Liver (tissue), 8 donors: ENCODE measurements at regions not wholly inside any gene's neighbourhood (a gene's known extent, or its start where the extent isn't known, plus 50 kb on each side); places are given as distances from the start of the nearest gene placed in this dataset.

Experiments
- DNase-seq: peaks from one replicate; pipeline ENCODE4 v3.0.0-alpha.2; 2017; ENCODE audit warnings: low spot score
- H3K27ac ChIP-seq, 2 donors: one replicate each; pipeline ENCODE4 v1.7.0; 2013; ENCODE audit warnings: inconsistent platforms in 2 of 2, low read length in 2 of 2, control low read depth in 1 of 2, low read depth in 1 of 2, mild to moderate bottlenecking in 1 of 2
- H3K27me3 ChIP-seq, 4 donors: one replicate each; pipeline versions ENCODE4 v1.6.1 to v1.7.0; 2013; ENCODE audit warnings: low read length in 3 of 4, inconsistent platforms in 1 of 4, mild to moderate bottlenecking in 1 of 4, moderate library complexity in 1 of 4; ENCODE audit not compliant: control insufficient read depth in 4 of 4, insufficient read depth in 4 of 4
- H3K36me3 ChIP-seq, 4 donors: one replicate each; pipeline versions ENCODE4 v1.6.1 to v1.7.0; 2013; ENCODE audit warnings: low read length in 3 of 4, mild to moderate bottlenecking in 3 of 4, low read depth in 1 of 4, moderate library complexity in 1 of 4; ENCODE audit not compliant: control insufficient read depth in 4 of 4, insufficient read depth in 3 of 4
- H3K4me1 ChIP-seq, 4 donors: one replicate each; pipeline versions ENCODE4 v1.6.1 to v1.7.0; 2013; ENCODE audit warnings: low read length in 3 of 4, mild to moderate bottlenecking in 3 of 4, moderate library complexity in 1 of 4; ENCODE audit not compliant: control insufficient read depth in 4 of 4, insufficient read depth in 4 of 4
- H3K4me3 ChIP-seq, 3 donors: one replicate each; pipeline versions ENCODE4 v1.6.1 to v1.7.0; 2013; ENCODE audit warnings: low read length in 3 of 3, control low read depth in 1 of 3, low read depth in 1 of 3, mild to moderate bottlenecking in 1 of 3
- H3K9ac ChIP-seq, 2 donors: one replicate each; pipeline ENCODE4 v1.7.0; 2013; ENCODE audit warnings: low read length in 2 of 2, mild to moderate bottlenecking in 2 of 2, moderate library complexity in 2 of 2, control low read depth in 1 of 2, low read depth in 1 of 2
- H3K9me3 ChIP-seq, 4 donors: one replicate each; pipeline versions ENCODE4 v1.6.1 to v1.7.0; 2013; ENCODE audit warnings: low read length in 3 of 4; ENCODE audit not compliant: control insufficient read depth in 4 of 4
- EGR1 ChIP-seq, 2 donors: IDR thresholded peaks; 2 replicates each; pipeline ENCODE4 v1.6.1; 2016 to 2018; ENCODE audit warnings: antibody characterized with exemption in 2 of 2, low read depth in 2 of 2
- FOXA1 ChIP-seq: IDR thresholded peaks from 2 replicates; pipeline ENCODE4 v1.6.1; 2016; ENCODE audit warnings: antibody characterized with exemption
- FOXA2 ChIP-seq: IDR thresholded peaks from 2 replicates; pipeline ENCODE4 v1.6.1; 2016; ENCODE audit warnings: antibody characterized with exemption
- GABPA ChIP-seq, 2 donors: IDR thresholded peaks in 1 of 2; conservative IDR thresholded peaks in 1 of 2; 2 replicates each; pipeline ENCODE4 v1.6.1; 2016; ENCODE audit warnings: antibody characterized with exemption in 2 of 2, mild to moderate bottlenecking in 1 of 2, moderate library complexity in 1 of 2
- HNF4G ChIP-seq: IDR thresholded peaks from 2 replicates; pipeline ENCODE4 v1.6.1; 2016; ENCODE audit warnings: antibody characterized with exemption
- JUND ChIP-seq, 2 donors: IDR thresholded peaks; 2 replicates each; pipeline ENCODE4 v1.6.1; 2016; ENCODE audit warnings: antibody characterized with exemption in 2 of 2
- NR2F2 ChIP-seq: IDR thresholded peaks from 2 replicates; pipeline ENCODE4 v1.6.1; 2016; ENCODE audit warnings: antibody characterized with exemption
- RAD21 ChIP-seq, 2 donors: IDR thresholded peaks; 2 replicates each; pipeline ENCODE4 v1.6.1; 2016; ENCODE audit warnings: antibody characterized with exemption in 2 of 2, mild to moderate bottlenecking in 2 of 2
- RXRA ChIP-seq, 2 donors: IDR thresholded peaks; 2 replicates each; pipeline ENCODE4 v1.6.1; 2017 to 2018; ENCODE audit warnings: antibody characterized with exemption in 2 of 2, mild to moderate bottlenecking in 1 of 2
- SP1 ChIP-seq: IDR thresholded peaks from 2 replicates; pipeline ENCODE4 v1.6.1; 2018; ENCODE audit warnings: antibody characterized with exemption, mild to moderate bottlenecking
- TAF1 ChIP-seq: conservative IDR thresholded peaks from 2 replicates; pipeline ENCODE4 v1.6.1; 2016; ENCODE audit warnings: antibody characterized with exemption, mild to moderate bottlenecking
- YY1 ChIP-seq: IDR thresholded peaks from 2 replicates; pipeline ENCODE4 v1.6.1; 2016; ENCODE audit warnings: antibody characterized with exemption, mild to moderate bottlenecking
- WGBS: extraction: QIAGEN DNeasy Blood & Tissue Kit; methylation state at CpG from one replicate; pipeline ENCODE4 v1.1.7; 2013; 5-methylcytosine and 5-hydroxymethylcytosine counted together
- TF ChIP-seq, protein P1 (sequence below): IDR thresholded peaks from 2 replicates; pipeline ENCODE4 v1.6.1; 2016; ENCODE audit warnings: antibody characterized with exemption
- TF ChIP-seq, protein P2 (sequence below): fragments of 150-350 bp; IDR thresholded peaks from 2 replicates; pipeline ENCODE4 v1.5.1; 2017; ENCODE audit warnings: improper control_type of control experiment, low read depth, low read length; ENCODE audit not compliant: missing input control
- TF ChIP-seq, protein P3 (sequence below): IDR thresholded peaks from 2 replicates; pipeline ENCODE4 v1.6.1; 2016; ENCODE audit warnings: antibody characterized with exemption
- TF ChIP-seq, protein P4 (sequence below): IDR thresholded peaks from 2 replicates; pipeline ENCODE4 v1.6.1; 2016; ENCODE audit warnings: antibody characterized with exemption, mild to moderate bottlenecking
- TF ChIP-seq, protein P5 (sequence below): IDR thresholded peaks from 2 replicates; pipeline ENCODE4 v1.6.1; 2016; ENCODE audit warnings: antibody characterized with exemption
- donor health status: healthy.
- donor health status: healthy.
- donor health status: healthy.
- donor health status: healthy.
- donor health status: healthy.

DNA sequence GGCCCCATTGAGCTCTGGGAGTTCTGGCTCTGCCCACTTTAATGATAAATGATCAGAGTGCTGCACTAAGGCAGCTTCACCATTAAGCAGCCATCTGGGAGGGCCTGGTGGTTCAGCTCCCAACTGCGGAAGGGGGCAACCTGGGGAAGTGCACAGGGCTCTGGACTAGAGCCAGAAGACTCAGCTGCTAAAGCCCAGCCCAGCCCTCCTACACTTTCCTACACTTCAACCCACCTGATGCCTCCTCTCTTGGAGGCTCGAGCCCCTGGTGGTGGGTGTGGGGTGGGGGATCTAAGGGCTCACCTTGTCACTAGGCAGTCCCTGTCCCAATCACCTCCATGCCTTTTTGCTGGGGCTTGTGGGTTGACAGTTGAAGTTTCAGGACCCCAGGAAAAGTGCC is 60.6 kb upstream of the ANTXRL start:
- Histone ChIP-seq H3K4me1 (no peaks in the 10 kb centered on the region), H3K27ac (no peak overlapping the region), H3K36me3 (no peaks in the 10 kb centered on the region), H3K9me3 (no peaks in the 10 kb centered on the region), H3K9ac (no peak overlapping the region), H3K27me3 (no peaks in the 10 kb centered on the region), H3K4me3 (no peak overlapping the region)
- TF ChIP-seq GABPA (IDR thresholded peaks at IDR 0.05 in 1 of 2, conservative IDR thresholded peaks at IDR 0.05 in 1 of 2) (no peak), HNF4G (no peak)
- WGBS: 80% methylated on average over 2 of the region's 2 CpGs
- DNase-seq: peak; percentile 30

DNA sequence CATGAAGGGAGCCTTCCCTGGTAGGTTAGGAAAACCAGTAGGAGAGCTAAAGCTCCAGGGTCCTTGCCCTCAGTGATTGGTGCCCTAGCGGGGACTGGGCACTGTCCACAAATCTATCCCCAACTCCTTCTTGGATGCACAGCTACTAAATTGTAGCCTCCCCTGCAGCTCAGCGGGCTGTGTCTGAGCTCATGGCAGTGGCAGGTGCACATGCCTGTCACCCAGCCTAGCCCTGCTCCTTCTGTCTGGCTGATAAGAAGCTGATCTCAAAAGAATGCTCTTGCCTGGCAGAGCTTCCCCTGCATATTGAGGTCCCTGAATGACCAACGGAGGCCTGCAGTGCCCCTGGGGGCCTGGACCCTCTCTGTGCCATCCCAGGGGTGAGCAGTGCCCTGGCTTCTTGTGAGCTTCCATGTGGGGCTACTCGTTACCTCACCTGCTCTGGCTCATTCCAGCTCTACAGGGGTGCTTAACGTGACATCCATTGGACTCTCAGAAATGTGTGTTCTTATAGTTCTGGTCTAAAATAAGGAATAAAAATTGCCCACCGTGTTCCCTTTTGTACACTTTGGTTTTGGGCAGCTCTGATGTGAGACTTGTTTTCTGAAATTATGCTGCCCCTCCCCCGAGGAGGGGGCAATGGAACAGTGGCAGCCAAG is 59.8 kb upstream of the ANTXRL start:
- DNase-seq: peak; percentile 23
- WGBS: 81% methylated on average over 7 of the region's 7 CpGs

More for the DNA sequence above, 59.8 kb upstream of the ANTXRL start:
- Histone ChIP-seq H3K9me3 (no peaks in the 10 kb centered on the region), H3K9ac (no peak overlapping the region), H3K36me3 (no peaks in the 10 kb centered on the region), H3K27ac (no peak overlapping the region), H3K4me1 (no peaks in the 10 kb centered on the region), H3K4me3 (no peak overlapping the region), H3K27me3 (no peaks in the 10 kb centered on the region)
- TF ChIP-seq, protein P1, sequence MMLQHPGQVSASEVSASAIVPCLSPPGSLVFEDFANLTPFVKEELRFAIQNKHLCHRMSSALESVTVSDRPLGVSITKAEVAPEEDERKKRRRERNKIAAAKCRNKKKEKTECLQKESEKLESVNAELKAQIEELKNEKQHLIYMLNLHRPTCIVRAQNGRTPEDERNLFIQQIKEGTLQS: no peak
- TF ChIP-seq, protein P2, sequence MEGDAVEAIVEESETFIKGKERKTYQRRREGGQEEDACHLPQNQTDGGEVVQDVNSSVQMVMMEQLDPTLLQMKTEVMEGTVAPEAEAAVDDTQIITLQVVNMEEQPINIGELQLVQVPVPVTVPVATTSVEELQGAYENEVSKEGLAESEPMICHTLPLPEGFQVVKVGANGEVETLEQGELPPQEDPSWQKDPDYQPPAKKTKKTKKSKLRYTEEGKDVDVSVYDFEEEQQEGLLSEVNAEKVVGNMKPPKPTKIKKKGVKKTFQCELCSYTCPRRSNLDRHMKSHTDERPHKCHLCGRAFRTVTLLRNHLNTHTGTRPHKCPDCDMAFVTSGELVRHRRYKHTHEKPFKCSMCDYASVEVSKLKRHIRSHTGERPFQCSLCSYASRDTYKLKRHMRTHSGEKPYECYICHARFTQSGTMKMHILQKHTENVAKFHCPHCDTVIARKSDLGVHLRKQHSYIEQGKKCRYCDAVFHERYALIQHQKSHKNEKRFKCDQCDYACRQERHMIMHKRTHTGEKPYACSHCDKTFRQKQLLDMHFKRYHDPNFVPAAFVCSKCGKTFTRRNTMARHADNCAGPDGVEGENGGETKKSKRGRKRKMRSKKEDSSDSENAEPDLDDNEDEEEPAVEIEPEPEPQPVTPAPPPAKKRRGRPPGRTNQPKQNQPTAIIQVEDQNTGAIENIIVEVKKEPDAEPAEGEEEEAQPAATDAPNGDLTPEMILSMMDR: no peak
- TF ChIP-seq EGR1 (IDR thresholded peaks at IDR 0.05; ENCODE audit: low read depth in 2 of 2) (no peak), YY1 (no peak), TAF1 (no peak), NR2F2 (no peak), JUND (IDR thresholded peaks at IDR 0.05) (no peak), FOXA2 (no peak), HNF4G (no peak), RXRA (IDR thresholded peaks at IDR 0.05) (no peak), RAD21 (IDR thresholded peaks at IDR 0.05) (no peak), SP1 (no peak), GABPA (IDR thresholded peaks at IDR 0.05 in 1 of 2, conservative IDR thresholded peaks at IDR 0.05 in 1 of 2) (no peak), FOXA1 (no peak)
- TF ChIP-seq, protein P3, sequence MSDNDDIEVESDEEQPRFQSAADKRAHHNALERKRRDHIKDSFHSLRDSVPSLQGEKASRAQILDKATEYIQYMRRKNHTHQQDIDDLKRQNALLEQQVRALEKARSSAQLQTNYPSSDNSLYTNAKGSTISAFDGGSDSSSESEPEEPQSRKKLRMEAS: no peak
- TF ChIP-seq, protein P4, sequence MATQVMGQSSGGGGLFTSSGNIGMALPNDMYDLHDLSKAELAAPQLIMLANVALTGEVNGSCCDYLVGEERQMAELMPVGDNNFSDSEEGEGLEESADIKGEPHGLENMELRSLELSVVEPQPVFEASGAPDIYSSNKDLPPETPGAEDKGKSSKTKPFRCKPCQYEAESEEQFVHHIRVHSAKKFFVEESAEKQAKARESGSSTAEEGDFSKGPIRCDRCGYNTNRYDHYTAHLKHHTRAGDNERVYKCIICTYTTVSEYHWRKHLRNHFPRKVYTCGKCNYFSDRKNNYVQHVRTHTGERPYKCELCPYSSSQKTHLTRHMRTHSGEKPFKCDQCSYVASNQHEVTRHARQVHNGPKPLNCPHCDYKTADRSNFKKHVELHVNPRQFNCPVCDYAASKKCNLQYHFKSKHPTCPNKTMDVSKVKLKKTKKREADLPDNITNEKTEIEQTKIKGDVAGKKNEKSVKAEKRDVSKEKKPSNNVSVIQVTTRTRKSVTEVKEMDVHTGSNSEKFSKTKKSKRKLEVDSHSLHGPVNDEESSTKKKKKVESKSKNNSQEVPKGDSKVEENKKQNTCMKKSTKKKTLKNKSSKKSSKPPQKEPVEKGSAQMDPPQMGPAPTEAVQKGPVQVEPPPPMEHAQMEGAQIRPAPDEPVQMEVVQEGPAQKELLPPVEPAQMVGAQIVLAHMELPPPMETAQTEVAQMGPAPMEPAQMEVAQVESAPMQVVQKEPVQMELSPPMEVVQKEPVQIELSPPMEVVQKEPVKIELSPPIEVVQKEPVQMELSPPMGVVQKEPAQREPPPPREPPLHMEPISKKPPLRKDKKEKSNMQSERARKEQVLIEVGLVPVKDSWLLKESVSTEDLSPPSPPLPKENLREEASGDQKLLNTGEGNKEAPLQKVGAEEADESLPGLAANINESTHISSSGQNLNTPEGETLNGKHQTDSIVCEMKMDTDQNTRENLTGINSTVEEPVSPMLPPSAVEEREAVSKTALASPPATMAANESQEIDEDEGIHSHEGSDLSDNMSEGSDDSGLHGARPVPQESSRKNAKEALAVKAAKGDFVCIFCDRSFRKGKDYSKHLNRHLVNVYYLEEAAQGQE: no peak
- TF ChIP-seq, protein P5, sequence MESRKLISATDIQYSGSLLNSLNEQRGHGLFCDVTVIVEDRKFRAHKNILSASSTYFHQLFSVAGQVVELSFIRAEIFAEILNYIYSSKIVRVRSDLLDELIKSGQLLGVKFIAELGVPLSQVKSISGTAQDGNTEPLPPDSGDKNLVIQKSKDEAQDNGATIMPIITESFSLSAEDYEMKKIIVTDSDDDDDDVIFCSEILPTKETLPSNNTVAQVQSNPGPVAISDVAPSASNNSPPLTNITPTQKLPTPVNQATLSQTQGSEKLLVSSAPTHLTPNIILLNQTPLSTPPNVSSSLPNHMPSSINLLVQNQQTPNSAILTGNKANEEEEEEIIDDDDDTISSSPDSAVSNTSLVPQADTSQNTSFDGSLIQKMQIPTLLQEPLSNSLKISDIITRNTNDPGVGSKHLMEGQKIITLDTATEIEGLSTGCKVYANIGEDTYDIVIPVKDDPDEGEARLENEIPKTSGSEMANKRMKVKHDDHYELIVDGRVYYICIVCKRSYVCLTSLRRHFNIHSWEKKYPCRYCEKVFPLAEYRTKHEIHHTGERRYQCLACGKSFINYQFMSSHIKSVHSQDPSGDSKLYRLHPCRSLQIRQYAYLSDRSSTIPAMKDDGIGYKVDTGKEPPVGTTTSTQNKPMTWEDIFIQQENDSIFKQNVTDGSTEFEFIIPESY: no peak
